Tibial artery (tissue), 4 donors: ENCODE measurements at regions not wholly inside any gene's neighbourhood (a gene's known extent, or its start where the extent isn't known, plus 50 kb on each side); places are given as distances from the start of the nearest gene placed in this dataset.

Experiments
- DNase-seq, 2 donors: peaks; one replicate each; pipeline ENCODE4 v3.0.0-alpha.2; 2019
- H3K27ac ChIP-seq, 2 donors: fragments of 200-600 bp; sonication (generic) in 1 of 2; 1 replicate in 1 of 2; 2 replicates in 1 of 2; pipeline ENCODE4 v1.5.1; 2018 to 2019; ENCODE audit warnings: mild to moderate bottlenecking in 1 of 2
- H3K27me3 ChIP-seq, 2 donors: fragments of 200-600 bp; sonication (generic) in 1 of 2; one replicate each; pipeline versions ENCODE4 v1.5.1 to v1.6.0; 2016 to 2019
- H3K36me3 ChIP-seq, 3 donors: fragments of 200-600 bp; sonication (generic) in 2 of 3; one replicate each; pipeline ENCODE4 v1.5.1; 2016 to 2019; ENCODE audit warnings: mild to moderate bottlenecking in 2 of 3
- H3K4me1 ChIP-seq, 4 donors: fragments of 200-600 bp; sonication (generic) in 2 of 4; 1 replicate in 3 of 4; 2 replicates in 1 of 4; pipeline ENCODE4 v1.5.1; 2016 to 2019
- H3K4me3 ChIP-seq, 2 donors: fragments of 200-600 bp; sonication (generic) in 1 of 2; 1 replicate in 1 of 2; 2 replicates in 1 of 2; pipeline ENCODE4 v1.5.1; 2018 to 2019; ENCODE audit warnings: mild to moderate bottlenecking in 2 of 2
- H3K9me3 ChIP-seq, 3 donors: fragments of 200-600 bp; sonication (generic) in 1 of 3; one replicate each; pipeline ENCODE4 v1.5.1; 2016 to 2019
- CTCF ChIP-seq, 2 experiments: fragments of 200-600 bp in 1 of 2; fragments of 450-650 bp in 1 of 2; IDR thresholded peaks; one replicate each; pipeline ENCODE4 v1.5.1; 2017 to 2019; ENCODE audit warnings: antibody characterized with exemption in 2 of 2, mild to moderate bottlenecking in 1 of 2, moderate library complexity in 1 of 2
- intact Hi-C: fragments of 100-400 bp; cut with DNase I; formaldehyde crosslinking; loops from one replicate; pipeline ENCODE4 v1.15.0; 2023; ENCODE audit warnings: low total_unique reads

- Histone ChIP-seq H3K9me3 (no peaks in the 10 kb centered on the region), H3K27ac (no peak overlapping the region), H3K4me1 (no peaks in the 10 kb centered on the region), H3K36me3 (no peaks in the 10 kb centered on the region), H3K27me3 (peaks cover 0 to 31% of the 10 kb centered on the region in 2 donors), H3K4me3 (no peak overlapping the region)
- no peak for DNase-seq
- no peak for TF ChIP-seq CTCF (IDR thresholded peaks at IDR 0.05)
- intact Hi-C loops = no loop called here
Measured at GRCh38 chr22:48530666-48531065, 1297.0 kb downstream of the BRD1 start.

DNA sequence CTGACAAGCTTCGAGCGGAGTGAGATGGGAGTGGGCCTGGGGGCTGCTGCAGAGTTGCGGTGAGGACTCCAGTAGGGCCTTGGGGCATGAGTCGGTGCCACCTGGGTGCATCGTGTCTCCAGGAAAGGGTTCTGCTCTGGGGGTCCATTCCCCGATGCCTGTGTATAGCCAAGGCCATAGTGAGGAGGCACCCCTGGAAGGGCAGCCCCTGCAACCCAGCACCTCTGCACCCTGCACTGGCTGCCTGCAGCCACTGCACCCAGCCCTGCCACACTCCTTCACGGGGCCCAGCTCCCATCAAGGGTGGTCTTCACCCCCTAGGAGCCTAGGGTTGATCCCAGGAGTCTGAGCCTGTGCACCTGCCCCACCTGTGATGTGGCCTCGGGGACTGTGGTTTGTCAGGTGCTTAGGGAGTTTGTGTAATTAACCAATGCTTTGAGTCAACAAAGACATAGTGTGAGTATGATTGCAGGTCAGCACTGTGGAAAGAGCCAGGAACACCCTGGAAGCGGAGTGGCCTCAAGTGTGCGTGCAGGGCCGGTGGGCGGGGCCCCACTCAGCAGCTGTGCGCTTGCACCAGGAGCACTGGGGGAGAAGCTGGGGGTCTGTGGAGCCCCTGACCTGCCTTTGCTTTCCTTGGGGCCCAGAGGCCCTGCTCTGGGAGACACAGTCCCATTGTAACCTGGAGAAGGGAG is 1299.3 kb downstream of the BRD1 start:
- Histone ChIP-seq H3K4me3 (no peak overlapping the region), H3K27me3 (peaks cover 0 to 29% of the 10 kb centered on the region in 2 donors), H3K4me1 (no peaks in the 10 kb centered on the region), H3K36me3 (no peaks in the 10 kb centered on the region), H3K27ac (no peak overlapping the region), H3K9me3 (no peaks in the 10 kb centered on the region)
- TF ChIP-seq CTCF (IDR thresholded peaks at IDR 0.05) = no peak
- intact Hi-C loops = no loop called here
- no peak for DNase-seq

DNA sequence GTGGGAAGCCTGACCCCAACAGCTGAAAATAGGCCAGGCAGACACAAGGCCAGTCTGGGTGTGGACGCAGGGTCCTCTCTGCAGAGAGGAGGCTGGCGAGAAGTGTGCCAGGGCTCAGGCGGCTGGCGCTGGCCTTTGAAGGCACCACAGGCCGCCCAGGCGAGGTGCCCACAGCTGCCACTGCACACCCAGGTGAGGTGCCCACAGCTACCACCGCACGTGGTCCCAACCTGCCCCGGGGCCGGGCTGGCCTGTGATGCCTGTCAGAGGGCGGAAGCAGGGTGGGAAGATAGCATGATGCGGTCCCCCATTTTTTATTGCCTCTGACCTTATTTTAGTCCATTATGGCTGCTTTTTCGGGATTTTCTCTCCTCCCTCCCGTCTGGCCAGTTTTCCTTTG is 1303.9 kb downstream of the BRD1 start:
- intact Hi-C loops = no loop called here
- Histone ChIP-seq H3K4me3 (no peak overlapping the region), H3K36me3 (no peaks in the 10 kb centered on the region), H3K27ac (no peak overlapping the region), H3K27me3 (peaks cover 0 to 24% of the 10 kb centered on the region in 2 donors), H3K4me1 (no peaks in the 10 kb centered on the region), H3K9me3 (no peaks in the 10 kb centered on the region)
- no peak for DNase-seq
- TF ChIP-seq CTCF (IDR thresholded peaks at IDR 0.05) = no peak

GRCh38 chr22:48523091-48523490 is 1304.6 kb downstream of the BRD1 start:
- H3K4me3 ChIP-seq = no peak overlapping the region
- no peak for TF ChIP-seq CTCF (IDR thresholded peaks at IDR 0.05)
- H3K9me3 ChIP-seq = no peaks in the 10 kb centered on the region
- no peak for DNase-seq
- intact Hi-C loops = no loop called here
- H3K27me3 ChIP-seq = peaks cover 0 to 27% of the 10 kb centered on the region in 2 donors
- H3K27ac ChIP-seq = no peak overlapping the region
- H3K4me1 ChIP-seq = no peaks in the 10 kb centered on the region
- no peaks in the 10 kb centered on the region for H3K36me3 ChIP-seq

DNA sequence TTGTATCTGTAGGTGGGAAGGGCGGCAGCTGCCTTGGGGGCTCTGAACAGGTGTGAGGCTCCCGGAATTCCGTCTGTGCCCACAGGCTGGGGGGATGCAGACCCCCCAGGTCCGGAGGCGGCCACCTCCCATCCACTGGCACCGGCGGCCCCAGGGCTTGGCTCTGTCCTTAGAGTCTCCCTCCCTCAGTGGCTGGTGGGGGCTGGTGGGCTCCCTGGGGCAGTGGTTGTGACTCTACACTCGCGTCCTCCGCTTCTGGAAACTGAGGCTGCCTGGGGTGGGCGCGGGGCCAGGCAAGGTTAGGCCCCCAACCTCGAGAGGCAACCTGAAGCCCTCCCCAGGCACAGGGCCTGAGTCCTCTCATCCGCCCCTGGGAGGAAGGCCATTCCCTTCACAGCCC is 1305.4 kb downstream of the BRD1 start:
- intact Hi-C loops = no loop called here
- H3K4me1 ChIP-seq = no peaks in the 10 kb centered on the region
- peaks cover 0 to 31% of the 10 kb centered on the region in 2 donors for H3K27me3 ChIP-seq
- H3K36me3 ChIP-seq = no peaks in the 10 kb centered on the region
- no peak for TF ChIP-seq CTCF (IDR thresholded peaks at IDR 0.05)
- no peaks in the 10 kb centered on the region for H3K9me3 ChIP-seq
- DNase-seq = no peak
- H3K4me3 ChIP-seq = no peak overlapping the region
- H3K27ac ChIP-seq = no peak overlapping the region
